Endothelial cell of umbilical vein (primary cell): ENCODE measurements at regions not wholly inside any gene's neighbourhood (a gene's known extent, or its start where the extent isn't known, plus 50 kb on each side); places are given as distances from the start of the nearest gene placed in this dataset.

Source experiments
- BruUV-seq: library from RNA; stranded (reverse); fragments of 400-500 nt; replicated peaks from 2 replicates; lab custom pipeline; 2021; lab: Mats Ljungman, UMichigan
- CTCF ChIA-PET: fragments of 300-600, 350-600 bp; sonication (Branson Sonifier 250); formaldehyde crosslinking; loops from one replicate; lab custom pipeline; 2021; ENCODE audit warnings: antibody characterized with exemption, inconsistent platforms; lab: Charles Lee
- POLR2A ChIA-PET: fragments of 300-600, 350-600 bp; sonication (Branson Sonifier 250); formaldehyde crosslinking; loops from one replicate; lab custom pipeline; 2021; ENCODE audit warnings: antibody characterized with exemption, inconsistent platforms; lab: Charles Lee
- DNase-seq: peaks from one replicate; pipeline ENCODE4 v3.0.0-alpha.2; 2011; ENCODE audit warnings: low read depth, low spot score
- FAIRE-seq: peaks from 2 replicates; lab custom pipeline; 2011; peaks lifted over from hg19 to GRCh38; lab: Jason Lieb, UNC
- H2AFZ ChIP-seq: 2 replicates; pipeline ENCODE4 v1.6.0; 2012; ENCODE audit warnings: low read depth, low read length, control low read depth, inconsistent platforms
- H3K27ac ChIP-seq: 2 replicates; pipeline ENCODE4 v1.5.1; 2011; ENCODE audit warnings: low read depth, mild to moderate bottlenecking, control low read depth, low read length, moderate library complexity; ENCODE audit not compliant: insufficient read depth
- H3K27me3 ChIP-seq, 2 experiments: 2 replicates each; pipeline versions ENCODE4 v1.6.0 to v1.6.1; 2011; ENCODE audit warnings: low read length in 2 of 2, mixed read lengths in 1 of 2; ENCODE audit not compliant: control insufficient read depth in 2 of 2, insufficient read depth in 2 of 2
- H3K36me3 ChIP-seq, 2 experiments: 2 replicates in 1 of 2; 3 replicates in 1 of 2; pipeline ENCODE4 v1.5.1; 2011; ENCODE audit warnings: low read length in 2 of 2, mild to moderate bottlenecking in 1 of 2, moderate library complexity in 1 of 2; ENCODE audit not compliant: control insufficient read depth in 2 of 2, insufficient read depth in 2 of 2; ENCODE audit errors: extremely low read depth in 1 of 2
- H3K4me1 ChIP-seq: 3 replicates; pipeline ENCODE4 v1.5.1; 2011; ENCODE audit warnings: mild to moderate bottlenecking, low read length; ENCODE audit not compliant: control insufficient read depth, insufficient read depth; ENCODE audit errors: extremely low read depth
- H3K4me2 ChIP-seq: 2 replicates; pipeline ENCODE4 v1.6.1; 2011; ENCODE audit warnings: low read length, control low read depth, mixed read lengths; ENCODE audit not compliant: insufficient read depth
- H3K4me3 ChIP-seq, 3 experiments: fragments of 200-600 bp in 1 of 3; sonication (generic), shearing (Covaris generic) in 1 of 3; replicated peaks in 1 of 3; 2 replicates each; pipeline ENCODE4 v1.5.1; 2011 to 2016; ENCODE audit warnings: control low read depth in 3 of 3, low read length in 3 of 3, mild to moderate bottlenecking in 2 of 3, inconsistent platforms in 1 of 3, low read depth in 1 of 3, moderate library complexity in 1 of 3; ENCODE audit not compliant: insufficient read depth in 1 of 3
- H3K79me2 ChIP-seq: 2 replicates; pipeline ENCODE4 v1.6.0; 2012; ENCODE audit warnings: low read length, inconsistent platforms; ENCODE audit not compliant: control insufficient read depth, insufficient read depth
- H3K9ac ChIP-seq: replicated peaks from 2 replicates; pipeline ENCODE3; 2011; ENCODE audit warnings: low read length, control low read depth; ENCODE audit not compliant: insufficient read depth; ENCODE audit errors: extremely low read depth
- H3K9me1 ChIP-seq: replicated peaks from 3 replicates; pipeline ENCODE4 v1.6.0; 2011; ENCODE audit warnings: mild to moderate bottlenecking, low read length; ENCODE audit not compliant: control insufficient read depth, insufficient read depth; ENCODE audit errors: extremely low read depth
- H3K9me3 ChIP-seq: replicated peaks from 2 replicates; pipeline ENCODE4 v1.5.1; 2012; ENCODE audit warnings: low read length, inconsistent platforms; ENCODE audit not compliant: control insufficient read depth, insufficient read depth
- H4K20me1 ChIP-seq: replicated peaks from 2 replicates; pipeline ENCODE3; 2011; ENCODE audit warnings: mild to moderate bottlenecking, low read length; ENCODE audit not compliant: control insufficient read depth, insufficient read depth; ENCODE audit errors: extremely low read depth
- CTCF ChIP-seq, 2 donors: IDR thresholded peaks; 1 replicate in 1 of 2; 2 replicates in 1 of 2; pipeline ENCODE4 v1.5.1; 2011; ENCODE audit warnings: low read length in 2 of 2, mild to moderate bottlenecking in 2 of 2, moderate library complexity in 2 of 2, control low read depth in 1 of 2, inconsistent platforms in 1 of 2, low read depth in 1 of 2; ENCODE audit not compliant: insufficient read depth in 1 of 2; ENCODE audit errors: extremely low read depth in 1 of 2
- EZH2 ChIP-seq: IDR thresholded peaks from 2 replicates; pipeline ENCODE4 v1.6.1; 2012; ENCODE audit warnings: borderline replicate concordance, low read depth, mild to moderate bottlenecking, moderate library complexity, low read length, inconsistent platforms; ENCODE audit not compliant: severe bottlenecking
- FOS ChIP-seq: IDR thresholded peaks from 2 replicates; pipeline ENCODE4 v1.6.1; 2011; ENCODE audit warnings: mild to moderate bottlenecking, low read length, moderate library complexity, borderline replicate concordance; ENCODE audit not compliant: insufficient read depth
- JUN ChIP-seq: IDR thresholded peaks from 2 replicates; pipeline ENCODE4 v1.6.1; 2011; ENCODE audit warnings: borderline replicate concordance, low read depth; ENCODE audit not compliant: insufficient read length, insufficient read depth
- MAX ChIP-seq: IDR thresholded peaks from 2 replicates; pipeline ENCODE4 v1.6.1; 2011; ENCODE audit not compliant: insufficient read depth, insufficient read length
- POLR2A ChIP-seq: IDR thresholded peaks from 2 replicates; pipeline ENCODE4 v1.6.1; 2012; ENCODE audit warnings: low read depth, mild to moderate bottlenecking, control low read depth, low read length
- POLR2AphosphoS5 ChIP-seq: IDR thresholded peaks from 2 replicates; pipeline ENCODE4 v1.6.1; 2012; ENCODE audit warnings: low read depth, mild to moderate bottlenecking, control low read depth, low read length, moderate library complexity; ENCODE audit not compliant: insufficient read depth
- dilution Hi-C: fragments of 300-500 bp; cut with MboI; formaldehyde crosslinking; loops from one replicate; pipeline ENCODE4 v1.15.0; 2019; ENCODE audit warnings: low sequenced_read_pairs; ENCODE audit not compliant: extremely low pct_ligation_motif_present
- intact Hi-C: fragments of 100-400 bp; cut with micrococcal nuclease; formaldehyde crosslinking; loops from one replicate; pipeline ENCODE4 v1.10.0; 2022

- Histone ChIP-seq H3K9me1 (no peaks in the 10 kb centered on the region), H3K27me3 (no peaks in the 10 kb centered on the region), H3K79me2 (no peaks in the 10 kb centered on the region), H3K27ac (no peak overlapping the region), H3K36me3 (no peaks in the 10 kb centered on the region), H3K4me3 (no peak overlapping the region), H3K4me1 (no peaks in the 10 kb centered on the region), H3K4me2 (no peak overlapping the region), H3K9ac (no peak overlapping the region), H2AFZ (no peak overlapping the region), H3K9me3 (no peaks in the 10 kb centered on the region), H4K20me1 (no peaks in the 10 kb centered on the region)
- POLR2A ChIA-PET: no interaction called here
- no peak for FAIRE-seq
- BruUV-seq: no TSS peak
- CTCF ChIA-PET: no interaction called here
- dilution Hi-C loops: no loop called here
- intact Hi-C loops: no loop called here
- DNase-seq: no peak
- TF ChIP-seq FOS: no peak
- no peak for TF ChIP-seq JUN
- TF ChIP-seq POLR2A: no peak
- no peak for TF ChIP-seq MAX
- TF ChIP-seq CTCF (IDR thresholded peaks at IDR 0.05; ENCODE audit: extremely low read depth in 1 of 2, insufficient read depth in 1 of 2, low read depth in 1 of 2, low read length in 2 of 2): no peak
- TF ChIP-seq POLR2AphosphoS5: no peak
Measured at GRCh38 chr17:34769899-34770298, 190.5 kb downstream of the TMEM132E start.

- intact Hi-C loops: no loop called here
- FAIRE-seq (no peak), DNase-seq (no peak)
- Histone ChIP-seq H4K20me1 (no peaks in the 10 kb centered on the region), H3K9me1 (no peaks in the 10 kb centered on the region), H3K4me2 (no peak overlapping the region), H3K36me3 (no peaks in the 10 kb centered on the region), H3K27ac (no peak overlapping the region), H2AFZ (no peak overlapping the region), H3K27me3 (no peaks in the 10 kb centered on the region), H3K9me3 (no peaks in the 10 kb centered on the region), H3K79me2 (no peaks in the 10 kb centered on the region), H3K9ac (no peak overlapping the region), H3K4me1 (no peaks in the 10 kb centered on the region), H3K4me3 (no peak overlapping the region)
- ChIA-PET CTCF (no interaction called here), POLR2A (no interaction called here)
- TF ChIP-seq JUN (no peak), CTCF (IDR thresholded peaks at IDR 0.05; ENCODE audit: extremely low read depth in 1 of 2, insufficient read depth in 1 of 2, low read depth in 1 of 2, low read length in 2 of 2) (no peak), POLR2A (no peak), EZH2 (no peak), MAX (no peak)
- BruUV-seq: no TSS peak
- dilution Hi-C loops: no loop called here
Measured at GRCh38 chr17:34769049-34769448, 189.7 kb downstream of the TMEM132E start.
